HepG2 (cell line): ENCODE measurements at regions not wholly inside any gene's neighbourhood (a gene's known extent, or its start where the extent isn't known, plus 50 kb on each side); places are given as distances from the start of the nearest gene placed in this dataset.

Experiments
- ATAC-seq: fragments of 200-7000 bp; cut with Tn5 transposase; 3 replicates; pipeline ENCODE4 v1.9.1; 2020; ENCODE audit warnings: mild to moderate bottlenecking, moderate library complexity
- BruUV-seq: library from RNA; stranded (reverse); fragments of 400-500 nt; replicated peaks from 2 replicates; lab custom pipeline; 2021; lab: Mats Ljungman, UMichigan
- CTCF ChIA-PET: fragments of 300-600 bp; formaldehyde crosslinking; extraction: SDS; loops from one replicate; lab custom pipeline; 2021; ENCODE audit warnings: low total read pairs, inconsistent platforms, low intra/inter-chr PET ratio; lab: Yijun Ruan, JAX
- POLR2A ChIA-PET: fragments of 350-600 bp; sonication (Branson Sonifier 250); formaldehyde crosslinking; loops from one replicate; lab custom pipeline; 2020; ENCODE audit warnings: antibody characterized with exemption, inconsistent platforms; lab: Yijun Ruan, JAX
- DNase-seq: peaks from one replicate; pipeline ENCODE4 v3.0.0-alpha.2; 2015; ENCODE audit warnings: low spot score
- FAIRE-seq: peaks from 3 replicates; lab custom pipeline; 2011; peaks lifted over from hg19 to GRCh38; lab: Jason Lieb, UNC
- H2AFZ ChIP-seq: one replicate; pipeline ENCODE4 v1.6.1; 2011; ENCODE audit warnings: low read length, inconsistent platforms
- H3K27ac ChIP-seq: fragments of 300-600 bp; 3 replicates; pipeline ENCODE4 v1.8.0; 2011; ENCODE audit warnings: mixed run types, mild to moderate bottlenecking, mixed read lengths, low read length, inconsistent platforms; ENCODE audit not compliant: insufficient read depth; ENCODE audit errors: extremely low read length
- H3K27me3 ChIP-seq, 2 experiments: fragments of 200-600 bp in 1 of 2; 2 replicates in 1 of 2; 3 replicates in 1 of 2; pipeline versions ENCODE4 v1.6.0 to v1.8.0; 2011; ENCODE audit warnings: low read length in 2 of 2, mild to moderate bottlenecking in 2 of 2, moderate library complexity in 2 of 2, inconsistent platforms in 1 of 2; ENCODE audit not compliant: insufficient read depth in 2 of 2, control insufficient read depth in 1 of 2
- H3K36me3 ChIP-seq, 2 experiments: fragments of 200-600 bp in 1 of 2; replicated peaks in 1 of 2; 2 replicates in 1 of 2; 3 replicates in 1 of 2; pipeline versions ENCODE4 v1.5.1 to v1.8.0; 2011; ENCODE audit warnings: low read length in 2 of 2, inconsistent platforms in 1 of 2; ENCODE audit not compliant: insufficient read depth in 2 of 2, control insufficient read depth in 1 of 2
- H3K4me1 ChIP-seq: 2 replicates; pipeline ENCODE4 v1.5.1; 2012; ENCODE audit warnings: low read length, inconsistent platforms; ENCODE audit not compliant: insufficient read depth
- H3K4me2 ChIP-seq: 2 replicates; pipeline ENCODE4 v1.6.0; 2011; ENCODE audit warnings: low read depth, low read length, inconsistent platforms
- H3K4me3 ChIP-seq, 3 experiments: fragments of 200-600 bp in 1 of 3; sonication (generic), shearing (Covaris generic) in 1 of 3; replicated peaks in 1 of 3; 2 replicates each; pipeline ENCODE4 v1.5.1; 2011 to 2016; ENCODE audit warnings: low read length in 3 of 3, inconsistent platforms in 2 of 3, low read depth in 2 of 3, mild to moderate bottlenecking in 2 of 3, control low read depth in 1 of 3, mixed read lengths in 1 of 3; ENCODE audit not compliant: insufficient read depth in 1 of 3
- H3K79me2 ChIP-seq: one replicate; pipeline ENCODE4 v1.6.1; 2011; ENCODE audit warnings: low read length, inconsistent platforms; ENCODE audit not compliant: insufficient read depth
- H3K9ac ChIP-seq: 2 replicates; pipeline ENCODE4 v1.6.0; 2011; ENCODE audit warnings: mild to moderate bottlenecking, low read depth, low read length, inconsistent platforms; ENCODE audit not compliant: insufficient read depth
- H3K9me3 ChIP-seq: 2 replicates; pipeline ENCODE4 v1.5.1; 2012; ENCODE audit warnings: mild to moderate bottlenecking, low read length
- H4K20me1 ChIP-seq: 2 replicates; pipeline ENCODE4 v1.6.0; 2011; ENCODE audit warnings: inconsistent platforms, mild to moderate bottlenecking, low read length, moderate library complexity; ENCODE audit not compliant: insufficient read depth
- CSRNP1 ChIP-seq: sonication (generic); formaldehyde crosslinking; IDR thresholded peaks from 2 replicates; pipeline ENCODE4 v1.8.1; 2023; ENCODE audit warnings: mild to moderate bottlenecking, missing genetic modification reagents
- MAZ ChIP-seq, 2 experiments: sonication (generic) in 1 of 2; formaldehyde crosslinking in 1 of 2; IDR thresholded peaks; 2 replicates each; pipeline versions ENCODE4 v1.5.0 to v1.6.1; 2012 to 2020; ENCODE audit warnings: low read depth in 2 of 2, mild to moderate bottlenecking in 2 of 2, borderline replicate concordance in 1 of 2, improper control_type of control experiment in 1 of 2, low read length in 1 of 2, missing genetic modification reagents in 1 of 2, moderate library complexity in 1 of 2
- NFATC3 ChIP-seq: sonication (generic); formaldehyde crosslinking; IDR thresholded peaks from 2 replicates; pipeline ENCODE4 v1.5.1; 2020; ENCODE audit warnings: mild to moderate bottlenecking, missing genetic modification reagents
- SIN3A ChIP-seq: IDR thresholded peaks from 2 replicates; pipeline ENCODE4 v1.6.1; 2011; ENCODE audit warnings: low read depth, mild to moderate bottlenecking, control low read depth, low read length, borderline replicate concordance
- TBX3 ChIP-seq: fragments of 450-650 bp; IDR thresholded peaks from 2 replicates; pipeline ENCODE4 v1.6.1; 2017; ENCODE audit warnings: antibody characterized with exemption, mild to moderate bottlenecking, inconsistent platforms, borderline replicate concordance
- TCF7 ChIP-seq: sonication (generic); IDR thresholded peaks from 2 replicates; pipeline ENCODE4 v1.6.1; 2016; ENCODE audit warnings: antibody characterized with exemption, low read depth
- TFDP2 ChIP-seq: sonication (generic); formaldehyde crosslinking; IDR thresholded peaks from 2 replicates; pipeline ENCODE4 v1.4.0; 2020; ENCODE audit warnings: missing genetic modification reagents
- TFE3 ChIP-seq: IDR thresholded peaks from 2 replicates; pipeline ENCODE4 v1.6.1; 2016
- U2AF1 ChIP-seq: fragments of 200-400 bp; formaldehyde crosslinking; optimal IDR thresholded peaks from 2 replicates; pipeline ENCODE3; 2017; ENCODE audit warnings: mild to moderate bottlenecking, low read depth, low read length
- YY1 ChIP-seq: IDR thresholded peaks from 2 replicates; pipeline ENCODE4 v1.6.1; 2011; ENCODE audit warnings: low read length, low read depth, moderate library complexity, mild to moderate bottlenecking; ENCODE audit not compliant: insufficient read depth, insufficient replicate concordance
- ZNF282 ChIP-seq: fragments of 450-650 bp; IDR thresholded peaks from 2 replicates; pipeline ENCODE4 v1.6.1; 2018; ENCODE audit not compliant: partially characterized antibody
- ZNF660 ChIP-seq: sonication (generic); formaldehyde crosslinking; IDR thresholded peaks from 2 replicates; pipeline ENCODE4 v1.5.1; 2020; ENCODE audit warnings: mild to moderate bottlenecking, low read depth, missing genetic modification reagents, borderline replicate concordance
- ZNF850 ChIP-seq: sonication (generic); formaldehyde crosslinking; conservative IDR thresholded peaks from 2 replicates; pipeline ENCODE4 v1.9.0; 2021; ENCODE audit warnings: mild to moderate bottlenecking, missing genetic modification reagents
- WGBS: methylation state at CpG from one replicate; pipeline ENCODE4 v1.1.6; 2017; ENCODE audit warnings: low lambda C conversion rate; 5-methylcytosine and 5-hydroxymethylcytosine counted together
- in situ Hi-C: cut with HindIII; loops from 2 replicates; pipeline ENCODE4 v1.10.0; 2017; ENCODE audit warnings: low pct_unique_long_range_greater_than_20kb; ENCODE audit not compliant: extremely low pct_ligation_motif_present
- intact Hi-C: fragments of 100-400 bp; cut with micrococcal nuclease; formaldehyde crosslinking; loops from one replicate; pipeline ENCODE4 v1.10.0; 2022; ENCODE audit not compliant: unreplicated experiment

- TF ChIP-seq MAZ (IDR thresholded peaks at IDR 0.05; ENCODE audit: borderline replicate concordance, low read depth, low read length) (no peak), MAZ (CRISPR knock-in tag; IDR thresholded peaks at IDR 0.05; ENCODE audit: low read depth) (no peak), TFDP2 (CRISPR knock-in tag) (no peak), YY1 (no peak), ZNF660 (CRISPR knock-in tag) (no peak), TBX3 (no peak), SIN3A (no peak), U2AF1 (no peak), ZNF282 (no peak), TFE3 (no peak), NFATC3 (no peak)
Observed at GRCh38 chr1:119225265-119225664, 84.8 kb upstream of the WARS2 start (continued).

GRCh38 chr1:119225831-119226230 is 85.4 kb upstream of the WARS2 start:
- no TSS peak for BruUV-seq
- 100% methylated on average over 2 of the region's 2 CpGs for WGBS
- Histone ChIP-seq H3K4me3 (no peak overlapping the region), H4K20me1 (no peaks in the 10 kb centered on the region), H3K79me2 (no peaks in the 10 kb centered on the region), H3K27ac (no peak overlapping the region), H3K4me2 (no peak overlapping the region), H3K9ac (no peak overlapping the region), H3K27me3 (no peaks in the 10 kb centered on the region), H3K36me3 (no peaks in the 10 kb centered on the region), H3K4me1 (no peaks in the 10 kb centered on the region), H2AFZ (no peak overlapping the region), H3K9me3 (no peaks in the 10 kb centered on the region)
- ChIA-PET POLR2A (interaction anchor here (0.6 kb wide), 1 partner anchor 12 kb away, joined by 5 read pairs; no protein-coding TSS in a partner anchor), CTCF (no interaction called here)
- FAIRE-seq = no peak
- intact Hi-C loops = no loop called here
- no peak for DNase-seq
- TF ChIP-seq CSRNP1 (CRISPR knock-in tag) = no peak
- no peak for TF ChIP-seq TCF7
- no peak for TF ChIP-seq ZNF850 (CRISPR knock-in tag)
- in situ Hi-C loops = no loop called here
- ATAC-seq = no peak; the same call in 2 of the 3 replicates
